WI38 (cell line): ENCODE measurements at regions not wholly inside any gene's neighbourhood (a gene's known extent, or its start where the extent isn't known, plus 50 kb on each side); places are given as distances from the start of the nearest gene placed in this dataset.

Source experiments
- H3K4me3 ChIP-seq: 2 replicates; pipeline ENCODE4 v1.5.1; 2011; ENCODE audit warnings: low read depth, mild to moderate bottlenecking, control low read depth, low read length
- CTCF ChIP-seq: IDR thresholded peaks from 2 replicates; pipeline ENCODE4 v1.5.1; 2012; ENCODE audit warnings: low read depth, mild to moderate bottlenecking, control low read depth, low read length

- TF ChIP-seq CTCF: no peak
- no peak overlapping the region for H3K4me3 ChIP-seq
These were observed 762.8 kb upstream of the INTU start for GRCh38 chr4:126869967-126870366.

- no peak overlapping the region for H3K4me3 ChIP-seq
- TF ChIP-seq CTCF: no peak
These were observed 760.9 kb upstream of the INTU start for GRCh38 chr4:126871810-126872209.

- TF ChIP-seq CTCF: no peak
- H3K4me3 ChIP-seq: no peak overlapping the region
These were observed 758.2 kb upstream of the INTU start for GRCh38 chr4:126874533-126874932.

- H3K4me3 ChIP-seq: no peak overlapping the region
- no peak for TF ChIP-seq CTCF
These were observed 743.8 kb upstream of the INTU start for GRCh38 chr4:126888968-126889367.

- no peak overlapping the region for H3K4me3 ChIP-seq
- no peak for TF ChIP-seq CTCF
These were observed 742.4 kb upstream of the INTU start for GRCh38 chr4:126890383-126890782.

- TF ChIP-seq CTCF: no peak
- H3K4me3 ChIP-seq: no peak overlapping the region
These were observed 741.8 kb upstream of the INTU start for GRCh38 chr4:126890994-126891393.

GRCh38 chr4:126894963-126895362 lies 737.8 kb upstream of the INTU start:
- TF ChIP-seq CTCF: no peak

More at GRCh38 chr4:126894963-126895362, 737.8 kb upstream of the INTU start:
- H3K4me3 ChIP-seq: no peak overlapping the region
